ENCODE measurements at regions not wholly inside any gene's neighbourhood (a gene's known extent, or its start where the extent isn't known, plus 50 kb on each side); places are given as distances from the start of the nearest gene placed in this dataset.
A peak's percentile ranks its signal among the peaks of the same experiment; 100 is the strongest.

DNA sequence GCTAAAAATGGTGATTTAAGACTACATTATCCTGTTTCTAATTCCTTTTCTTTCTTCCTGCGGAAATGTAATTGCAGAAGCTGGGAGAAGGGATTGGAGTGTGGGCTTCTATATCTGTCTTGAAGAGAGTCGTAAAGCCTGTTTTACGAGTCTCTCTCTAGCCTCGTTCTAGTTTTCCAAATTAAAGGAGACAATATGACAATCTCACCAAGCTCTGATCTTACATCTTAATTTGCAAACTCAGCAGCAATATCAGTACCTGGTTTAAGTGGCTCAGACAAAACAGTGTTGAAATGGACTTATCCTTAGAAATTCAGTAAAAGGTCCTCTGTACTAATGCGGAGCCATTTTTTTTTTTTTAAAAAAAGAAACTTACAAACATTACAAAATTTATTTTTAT lies 349.5 kb upstream of the HAND2 start:
- Histone ChIP-seq H3K9ac (ENCODE audit: low read length) (no peak overlapping the region), H3K27me3 (replicated peaks; ENCODE audit: control insufficient read depth, insufficient read depth, low read length) (no peaks in the 10 kb centered on the region), H3K4me1 (ENCODE audit: control insufficient read depth, insufficient read depth, low read length) (peaks cover 10% of the 10 kb centered on the region), H3K9me3 (ENCODE audit: control insufficient read depth, low read length) (no peaks in the 10 kb centered on the region), H3K4me3 (ENCODE audit: low read length) (no peak overlapping the region), H3K36me3 (ENCODE audit: control insufficient read depth, insufficient read depth, low read length, severe bottlenecking) (no peaks in the 10 kb centered on the region)
- DNase-seq (ENCODE audit: low read depth): no peak

DNA sequence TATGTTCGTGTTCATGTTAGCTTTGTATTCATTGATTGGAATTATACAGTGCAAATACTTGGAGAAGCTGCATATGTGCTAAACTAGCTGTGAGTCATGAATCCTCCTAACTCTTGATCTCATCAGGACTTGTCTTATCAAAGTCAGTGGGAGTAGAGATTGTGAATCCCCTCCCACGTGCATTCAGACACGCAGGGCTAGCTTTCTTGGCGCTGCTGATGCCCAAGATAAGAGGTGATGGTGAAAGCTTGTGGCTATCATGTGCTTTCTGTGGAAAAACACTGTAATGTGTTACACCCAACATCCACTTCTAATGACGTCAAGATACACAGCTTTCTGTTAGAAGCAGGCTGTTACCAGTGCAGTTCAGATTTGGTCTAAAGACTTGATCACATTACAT lies 348.7 kb upstream of the HAND2 start:
- Histone ChIP-seq H3K27me3 (replicated peaks; ENCODE audit: control insufficient read depth, insufficient read depth, low read length) (no peaks in the 10 kb centered on the region), H3K9me3 (ENCODE audit: control insufficient read depth, low read length) (no peaks in the 10 kb centered on the region), H3K4me1 (ENCODE audit: control insufficient read depth, insufficient read depth, low read length) (peaks cover 7% of the 10 kb centered on the region), H3K9ac (ENCODE audit: low read length) (no peak overlapping the region), H3K4me3 (ENCODE audit: low read length) (no peak overlapping the region), H3K36me3 (ENCODE audit: control insufficient read depth, insufficient read depth, low read length, severe bottlenecking) (no peaks in the 10 kb centered on the region)
- DNase-seq (ENCODE audit: low read depth): peak; percentile 49

DNA sequence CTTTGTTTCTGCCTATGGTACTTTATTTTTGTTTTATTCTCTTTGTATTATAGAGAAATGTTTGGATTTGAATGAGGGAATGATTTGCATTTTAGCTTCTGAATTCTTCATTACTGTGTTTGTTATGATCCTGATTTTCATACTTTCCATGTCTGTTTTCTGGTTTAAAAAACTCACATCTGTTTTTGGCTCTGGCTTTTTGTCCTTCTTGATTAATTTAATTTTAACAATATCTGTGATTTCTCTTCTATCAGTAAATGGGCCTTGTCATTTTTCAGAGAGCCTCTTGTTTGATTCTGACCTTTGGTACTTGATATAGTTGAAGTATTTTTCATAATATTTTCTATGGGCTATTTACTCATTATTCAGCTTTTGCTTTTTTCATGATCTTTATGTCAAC lies 341.6 kb upstream of the HAND2 start:
- no peak for DNase-seq (ENCODE audit: low read depth)
- Histone ChIP-seq H3K9ac (ENCODE audit: low read length) (no peak overlapping the region), H3K36me3 (ENCODE audit: control insufficient read depth, insufficient read depth, low read length, severe bottlenecking) (no peaks in the 10 kb centered on the region), H3K9me3 (ENCODE audit: control insufficient read depth, low read length) (no peaks in the 10 kb centered on the region), H3K4me1 (ENCODE audit: control insufficient read depth, insufficient read depth, low read length) (no peaks in the 10 kb centered on the region), H3K27me3 (replicated peaks; ENCODE audit: control insufficient read depth, insufficient read depth, low read length) (no peaks in the 10 kb centered on the region), H3K4me3 (ENCODE audit: low read length) (no peak overlapping the region)

DNA sequence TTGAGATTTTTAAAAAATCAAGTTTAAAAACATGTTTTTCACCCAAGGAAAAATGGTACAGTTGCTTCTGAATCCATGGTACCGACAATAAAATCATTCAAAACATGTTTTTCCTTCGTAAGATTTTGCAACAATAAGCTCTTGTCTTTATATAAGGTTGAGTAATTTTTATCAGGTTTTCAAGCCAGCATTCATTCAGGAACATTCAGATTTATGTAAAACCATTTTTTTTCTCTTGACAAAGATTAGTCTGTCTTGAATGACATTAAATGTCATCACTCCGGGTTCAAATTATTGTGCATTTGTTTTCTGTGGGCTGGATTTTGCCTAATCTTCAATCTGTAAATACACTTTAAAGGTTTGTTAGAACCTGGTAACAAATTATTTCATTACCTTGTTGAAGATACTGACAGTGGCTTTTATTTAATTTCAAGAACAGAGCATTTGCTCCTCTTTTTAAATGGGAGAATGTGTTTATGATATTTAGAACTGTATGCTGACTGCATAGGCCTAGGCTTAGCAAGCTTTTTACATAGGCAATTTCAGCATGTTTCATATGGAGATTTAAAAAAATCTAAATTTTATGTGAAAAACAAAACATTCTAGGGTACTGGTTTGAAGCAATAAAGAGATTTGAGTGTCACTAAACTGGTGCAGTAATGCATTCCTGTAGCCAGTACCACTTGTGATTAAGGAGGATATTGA lies 336.4 kb upstream of the HAND2 start:
- Histone ChIP-seq H3K36me3 (ENCODE audit: control insufficient read depth, insufficient read depth, low read length, severe bottlenecking) (no peaks in the 10 kb centered on the region), H3K9ac (ENCODE audit: low read length) (no peak overlapping the region), H3K27me3 (replicated peaks; ENCODE audit: control insufficient read depth, insufficient read depth, low read length) (no peaks in the 10 kb centered on the region), H3K4me3 (ENCODE audit: low read length) (no peak overlapping the region), H3K4me1 (ENCODE audit: control insufficient read depth, insufficient read depth, low read length) (no peaks in the 10 kb centered on the region), H3K9me3 (ENCODE audit: control insufficient read depth, low read length) (peaks cover 12% of the 10 kb centered on the region)
- no peak for DNase-seq (ENCODE audit: low read depth)

DNA sequence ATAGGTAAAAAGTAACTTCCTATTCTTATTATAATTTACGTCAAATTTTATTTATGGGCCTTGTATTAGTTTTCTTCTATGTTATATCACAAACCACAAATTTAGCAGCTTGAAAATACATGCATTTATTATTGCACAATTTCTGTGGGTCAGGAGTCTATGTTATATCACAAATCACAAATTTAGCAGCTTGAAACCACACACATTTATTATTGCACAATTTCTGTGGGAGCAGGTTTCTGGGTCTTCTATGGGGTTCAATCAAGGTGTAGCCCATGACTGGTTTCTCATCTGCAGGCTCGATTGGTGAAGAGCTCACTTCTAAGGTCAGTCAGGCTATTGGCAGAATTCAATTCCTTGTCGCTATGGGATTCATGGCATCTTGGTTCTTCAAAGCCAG lies 332.7 kb upstream of the HAND2 start:
- DNase-seq (ENCODE audit: low read depth): no peak
- Histone ChIP-seq H3K4me1 (ENCODE audit: control insufficient read depth, insufficient read depth, low read length) (no peaks in the 10 kb centered on the region), H3K9ac (ENCODE audit: low read length) (no peak overlapping the region), H3K9me3 (ENCODE audit: control insufficient read depth, low read length) (peaks cover 16% of the 10 kb centered on the region), H3K27me3 (replicated peaks; ENCODE audit: control insufficient read depth, insufficient read depth, low read length) (no peaks in the 10 kb centered on the region), H3K4me3 (ENCODE audit: low read length) (no peak overlapping the region), H3K36me3 (ENCODE audit: control insufficient read depth, insufficient read depth, low read length, severe bottlenecking) (no peaks in the 10 kb centered on the region)

DNA sequence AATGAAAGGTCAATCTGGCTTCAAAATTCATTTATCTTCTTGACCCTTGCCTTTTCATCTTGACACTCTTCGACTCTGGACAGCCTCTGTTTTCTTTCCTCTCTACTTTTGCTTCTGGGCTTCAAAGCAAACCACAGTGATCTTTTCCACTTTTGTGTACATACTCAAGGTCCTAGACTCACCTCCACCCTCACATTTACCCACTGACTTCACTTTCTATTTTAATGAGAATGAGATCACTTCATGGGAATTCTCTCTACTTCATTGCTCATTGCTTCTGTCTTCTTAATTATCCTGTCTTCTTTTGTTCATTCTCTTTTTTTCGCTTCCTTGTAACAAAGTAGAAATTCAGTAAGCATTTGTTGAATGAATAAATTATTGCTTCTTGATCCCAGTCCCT lies 330.1 kb upstream of the HAND2 start:
- Histone ChIP-seq H3K4me1 (ENCODE audit: control insufficient read depth, insufficient read depth, low read length) (no peaks in the 10 kb centered on the region), H3K27me3 (replicated peaks; ENCODE audit: control insufficient read depth, insufficient read depth, low read length) (no peaks in the 10 kb centered on the region), H3K4me3 (ENCODE audit: low read length) (no peak overlapping the region), H3K9me3 (ENCODE audit: control insufficient read depth, low read length) (peaks cover 14% of the 10 kb centered on the region), H3K9ac (ENCODE audit: low read length) (no peak overlapping the region), H3K36me3 (ENCODE audit: control insufficient read depth, insufficient read depth, low read length, severe bottlenecking) (no peaks in the 10 kb centered on the region)
- DNase-seq (ENCODE audit: low read depth): no peak

DNA sequence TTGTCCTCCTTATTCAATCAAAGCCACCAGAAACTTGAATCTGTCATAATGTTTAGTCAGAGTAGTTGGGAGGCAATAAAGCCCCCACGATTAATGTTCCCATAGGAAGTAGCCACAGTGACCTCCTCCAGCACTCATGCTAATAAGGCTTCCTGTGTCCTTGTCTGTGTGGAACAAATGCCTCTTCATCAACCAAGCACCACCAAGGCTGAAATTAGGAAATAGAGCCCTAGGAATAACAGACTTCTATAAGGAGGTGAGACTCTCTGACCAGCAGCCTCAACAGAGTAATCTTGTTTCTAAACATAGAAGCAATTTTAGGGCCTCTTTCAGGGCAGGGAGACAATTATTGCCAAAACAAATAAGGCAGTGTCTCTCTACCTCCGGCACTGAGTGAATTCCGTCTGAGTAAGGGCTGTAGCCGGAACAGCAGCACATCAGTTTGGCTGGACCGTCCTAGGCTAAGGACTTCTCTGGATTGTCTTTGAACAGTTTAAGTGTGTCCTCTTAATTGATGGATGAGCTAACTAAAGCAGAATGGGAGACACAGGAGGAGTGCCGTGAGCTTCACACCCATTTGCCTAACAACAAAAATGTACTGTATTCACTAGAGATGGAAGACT lies 329.2 kb upstream of the HAND2 start:
- no peak overlapping the region for H3K9ac ChIP-seq (ENCODE audit: low read length)
- no peaks in the 10 kb centered on the region for H3K36me3 ChIP-seq (ENCODE audit: control insufficient read depth, insufficient read depth, low read length, severe bottlenecking)
- no peak overlapping the region for H3K4me3 ChIP-seq (ENCODE audit: low read length)
- H3K4me1 ChIP-seq (ENCODE audit: control insufficient read depth, insufficient read depth, low read length): no peaks in the 10 kb centered on the region
- no peak for DNase-seq (ENCODE audit: low read depth)
- H3K9me3 ChIP-seq (ENCODE audit: control insufficient read depth, low read length): peaks cover 5% of the 10 kb centered on the region
- no peaks in the 10 kb centered on the region for H3K27me3 ChIP-seq (replicated peaks; ENCODE audit: control insufficient read depth, insufficient read depth, low read length)

DNA sequence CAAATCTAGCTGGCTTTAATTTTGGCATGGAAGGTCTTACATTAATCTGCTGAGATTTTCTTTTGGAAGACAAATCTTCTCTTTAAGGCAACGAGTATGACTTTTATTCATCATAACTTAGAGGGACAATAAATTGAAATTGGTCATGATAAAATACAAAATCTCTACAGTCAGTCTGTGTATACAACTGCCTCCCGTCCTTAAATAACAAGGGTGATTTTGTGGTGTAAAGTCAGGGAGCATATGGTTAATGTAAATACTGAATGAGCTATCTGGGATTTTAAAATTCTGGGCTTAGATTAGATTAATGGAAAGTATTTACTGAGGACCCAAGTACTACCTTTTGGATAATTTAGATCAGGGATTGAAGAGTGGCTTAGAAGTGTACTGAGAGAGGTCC lies 328.4 kb upstream of the HAND2 start:
- H3K9me3 ChIP-seq (ENCODE audit: control insufficient read depth, low read length): peaks cover 4% of the 10 kb centered on the region
- DNase-seq (ENCODE audit: low read depth): no peak

DNA sequence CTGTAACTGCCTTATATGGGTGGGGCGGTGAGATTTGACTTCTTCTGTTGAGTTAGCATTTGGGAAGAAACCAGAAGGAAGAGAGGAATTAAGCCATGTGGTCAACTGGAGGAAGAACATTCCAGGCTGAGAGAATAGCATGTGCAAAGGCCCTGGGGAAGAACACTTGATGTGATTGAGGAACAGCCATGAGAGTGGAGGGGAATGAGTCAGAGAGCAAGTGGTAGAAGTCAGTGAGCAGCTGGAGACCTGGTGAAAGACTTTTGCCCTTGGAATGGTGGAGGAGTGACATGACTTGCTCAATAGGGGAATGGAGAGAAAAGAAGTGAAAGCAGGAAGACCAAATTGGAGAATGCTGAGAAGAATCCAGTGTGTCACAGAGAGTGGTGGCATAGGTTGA lies 327.8 kb upstream of the HAND2 start:
- no peak overlapping the region for H3K4me3 ChIP-seq (ENCODE audit: low read length)
- no peak for DNase-seq (ENCODE audit: low read depth)
- no peaks in the 10 kb centered on the region for H3K4me1 ChIP-seq (ENCODE audit: control insufficient read depth, insufficient read depth, low read length)
- H3K9ac ChIP-seq (ENCODE audit: low read length): no peak overlapping the region
- no peaks in the 10 kb centered on the region for H3K36me3 ChIP-seq (ENCODE audit: control insufficient read depth, insufficient read depth, low read length, severe bottlenecking)
- peaks cover 4% of the 10 kb centered on the region for H3K9me3 ChIP-seq (ENCODE audit: control insufficient read depth, low read length)
- H3K27me3 ChIP-seq (replicated peaks; ENCODE audit: control insufficient read depth, insufficient read depth, low read length): no peaks in the 10 kb centered on the region

More for the DNA sequence above, 328.4 kb upstream of the HAND2 start:
- Histone ChIP-seq H3K4me1 (ENCODE audit: control insufficient read depth, insufficient read depth, low read length) (no peaks in the 10 kb centered on the region), H3K4me3 (ENCODE audit: low read length) (no peak overlapping the region), H3K27me3 (replicated peaks; ENCODE audit: control insufficient read depth, insufficient read depth, low read length) (no peaks in the 10 kb centered on the region), H3K36me3 (ENCODE audit: control insufficient read depth, insufficient read depth, low read length, severe bottlenecking) (no peaks in the 10 kb centered on the region), H3K9ac (ENCODE audit: low read length) (no peak overlapping the region)

DNA sequence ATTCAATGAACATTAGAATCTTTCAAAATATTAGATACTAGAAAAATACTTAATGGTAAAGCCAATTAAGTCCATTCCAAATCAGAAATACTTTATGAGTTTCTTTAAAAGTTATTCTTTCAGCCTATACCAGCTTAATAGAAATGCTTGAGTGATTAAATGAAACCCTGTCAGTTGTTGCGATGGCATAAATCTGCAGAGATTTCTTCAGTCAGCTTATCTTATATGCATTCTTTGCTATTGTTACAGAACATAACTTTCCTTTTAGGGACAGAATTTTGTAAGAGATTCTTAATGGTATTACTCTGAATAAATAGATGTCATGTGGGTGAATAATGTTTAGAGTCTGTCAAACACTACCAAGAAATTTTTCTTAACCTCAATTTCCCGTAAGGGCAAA lies 325.0 kb upstream of the HAND2 start:
- peak; percentile 22 for DNase-seq (ENCODE audit: low read depth)
- H3K27me3 ChIP-seq (replicated peaks; ENCODE audit: control insufficient read depth, insufficient read depth, low read length): no peaks in the 10 kb centered on the region
- no peaks in the 10 kb centered on the region for H3K4me1 ChIP-seq (ENCODE audit: control insufficient read depth, insufficient read depth, low read length)
- H3K4me3 ChIP-seq (ENCODE audit: low read length): no peak overlapping the region
- H3K9ac ChIP-seq (ENCODE audit: low read length): no peak overlapping the region
- H3K9me3 ChIP-seq (ENCODE audit: control insufficient read depth, low read length): no peaks in the 10 kb centered on the region
- no peaks in the 10 kb centered on the region for H3K36me3 ChIP-seq (ENCODE audit: control insufficient read depth, insufficient read depth, low read length, severe bottlenecking)

DNA sequence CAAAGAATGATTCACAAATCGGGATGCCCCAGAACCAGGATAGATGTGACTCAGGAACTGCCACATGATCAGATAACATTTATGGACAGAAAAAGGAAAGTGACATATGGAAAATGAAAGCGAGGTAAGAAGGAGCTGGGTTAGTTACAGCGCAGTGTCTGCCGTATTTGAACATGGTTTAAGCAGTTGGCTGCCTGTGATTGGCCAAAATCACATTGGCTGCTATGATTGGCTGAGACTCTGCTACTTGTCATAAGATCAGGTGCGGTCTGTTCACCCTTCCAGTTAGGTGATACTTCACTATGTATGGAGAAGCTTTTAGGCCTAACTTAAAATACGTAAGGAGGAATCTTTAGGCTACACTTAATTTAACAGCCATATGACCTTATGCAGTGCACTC lies 322.7 kb upstream of the HAND2 start:
- H3K4me1 ChIP-seq (ENCODE audit: control insufficient read depth, insufficient read depth, low read length): no peaks in the 10 kb centered on the region
- no peak overlapping the region for H3K4me3 ChIP-seq (ENCODE audit: low read length)
- no peaks in the 10 kb centered on the region for H3K27me3 ChIP-seq (replicated peaks; ENCODE audit: control insufficient read depth, insufficient read depth, low read length)
- no peaks in the 10 kb centered on the region for H3K36me3 ChIP-seq (ENCODE audit: control insufficient read depth, insufficient read depth, low read length, severe bottlenecking)
- H3K9ac ChIP-seq (ENCODE audit: low read length): no peak overlapping the region
- no peaks in the 10 kb centered on the region for H3K9me3 ChIP-seq (ENCODE audit: control insufficient read depth, low read length)
- no peak for DNase-seq (ENCODE audit: low read depth)

DNA sequence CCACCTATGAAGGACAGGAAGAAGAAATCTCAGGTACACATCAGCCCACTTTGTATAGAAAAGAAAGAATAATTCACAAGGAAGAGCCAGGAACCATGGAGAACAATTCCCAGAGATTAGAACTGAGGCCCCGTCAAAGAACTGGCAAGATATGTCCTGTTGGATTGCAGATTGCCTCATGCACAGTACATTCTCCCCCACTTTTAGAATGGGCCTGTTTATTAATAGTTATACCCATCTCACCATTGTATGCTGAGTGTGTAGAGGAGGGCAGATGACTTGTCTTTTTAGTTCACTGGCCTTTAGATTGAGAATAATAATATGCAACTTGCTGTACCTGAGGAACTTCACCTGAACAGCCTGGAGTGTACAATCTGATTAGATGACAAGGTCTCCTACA lies 315.6 kb upstream of the HAND2 start:
- Histone ChIP-seq H3K27me3 (replicated peaks; ENCODE audit: control insufficient read depth, insufficient read depth, low read length) (no peaks in the 10 kb centered on the region), H3K9ac (ENCODE audit: low read length) (no peak overlapping the region), H3K36me3 (ENCODE audit: control insufficient read depth, insufficient read depth, low read length, severe bottlenecking) (no peaks in the 10 kb centered on the region), H3K4me3 (ENCODE audit: low read length) (no peak overlapping the region), H3K4me1 (ENCODE audit: control insufficient read depth, insufficient read depth, low read length) (no peaks in the 10 kb centered on the region), H3K9me3 (ENCODE audit: control insufficient read depth, low read length) (peaks cover 14% of the 10 kb centered on the region)
- DNase-seq (ENCODE audit: low read depth): no peak

Data from adipocyte (in vitro differentiated cells).